ENCODE measurements at regions not wholly inside any gene's neighbourhood (a gene's known extent, or its start where the extent isn't known, plus 50 kb on each side); places are given as distances from the start of the nearest gene placed in this dataset.

DNA sequence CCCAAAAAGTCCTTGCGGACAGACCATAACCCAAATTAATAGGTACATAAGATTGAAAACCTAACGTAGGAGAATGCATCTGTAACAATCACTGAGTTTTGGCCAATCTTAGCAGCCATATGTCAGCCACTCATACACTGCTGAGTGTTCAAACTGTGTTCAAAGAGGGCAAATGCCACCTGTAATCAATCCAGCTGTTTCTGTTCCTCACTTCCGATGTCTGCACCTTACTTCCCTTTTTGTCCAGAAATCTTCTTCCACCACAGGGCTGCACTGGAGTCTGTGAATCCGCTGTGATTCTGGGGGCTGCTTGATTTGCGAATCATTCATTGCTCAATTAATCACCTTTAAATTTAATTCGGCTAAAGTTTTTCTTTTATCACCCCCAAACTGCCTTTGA is 263.9 kb downstream of the ICE1 start:
- TF ChIP-seq, protein P1, sequence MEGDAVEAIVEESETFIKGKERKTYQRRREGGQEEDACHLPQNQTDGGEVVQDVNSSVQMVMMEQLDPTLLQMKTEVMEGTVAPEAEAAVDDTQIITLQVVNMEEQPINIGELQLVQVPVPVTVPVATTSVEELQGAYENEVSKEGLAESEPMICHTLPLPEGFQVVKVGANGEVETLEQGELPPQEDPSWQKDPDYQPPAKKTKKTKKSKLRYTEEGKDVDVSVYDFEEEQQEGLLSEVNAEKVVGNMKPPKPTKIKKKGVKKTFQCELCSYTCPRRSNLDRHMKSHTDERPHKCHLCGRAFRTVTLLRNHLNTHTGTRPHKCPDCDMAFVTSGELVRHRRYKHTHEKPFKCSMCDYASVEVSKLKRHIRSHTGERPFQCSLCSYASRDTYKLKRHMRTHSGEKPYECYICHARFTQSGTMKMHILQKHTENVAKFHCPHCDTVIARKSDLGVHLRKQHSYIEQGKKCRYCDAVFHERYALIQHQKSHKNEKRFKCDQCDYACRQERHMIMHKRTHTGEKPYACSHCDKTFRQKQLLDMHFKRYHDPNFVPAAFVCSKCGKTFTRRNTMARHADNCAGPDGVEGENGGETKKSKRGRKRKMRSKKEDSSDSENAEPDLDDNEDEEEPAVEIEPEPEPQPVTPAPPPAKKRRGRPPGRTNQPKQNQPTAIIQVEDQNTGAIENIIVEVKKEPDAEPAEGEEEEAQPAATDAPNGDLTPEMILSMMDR (IDR thresholded peaks at IDR 0.05; ENCODE audit: insufficient read depth, low read length, missing control alignments), result no peak
- no peak for DNase-seq (ENCODE audit: low read depth, low spot score)
- CTCF ChIA-PET, result no interaction called here
- H3K4me3 ChIP-seq (ENCODE audit: low read depth, low read length), result no peak overlapping the region
- POLR2A ChIA-PET, result no interaction called here

DNA sequence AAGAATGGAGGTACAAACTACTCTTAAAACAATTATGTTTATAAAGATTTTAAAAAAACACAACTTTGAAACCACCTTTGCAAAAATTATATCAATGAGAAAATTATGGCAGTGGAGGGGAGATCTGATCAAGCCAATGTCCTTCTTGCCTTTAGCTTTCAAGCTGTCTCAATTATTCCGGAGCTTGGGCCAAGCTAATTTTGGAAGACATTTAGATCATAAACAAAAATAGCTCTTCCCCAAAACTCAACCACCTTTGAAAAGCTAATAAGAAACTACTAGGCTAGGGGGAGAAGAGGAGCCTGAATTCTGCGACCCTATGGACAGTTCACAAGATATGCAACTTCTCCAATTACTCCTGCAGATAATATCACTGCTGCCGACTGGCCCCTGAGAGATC is 263.3 kb downstream of the ICE1 start:
- H3K4me3 ChIP-seq (ENCODE audit: low read depth, low read length), result no peak overlapping the region
- ChIA-PET CTCF (no interaction called here), POLR2A (no interaction called here)
- DNase-seq (ENCODE audit: low read depth, low spot score), result no peak
- TF ChIP-seq, protein P1 (IDR thresholded peaks at IDR 0.05; ENCODE audit: insufficient read depth, low read length, missing control alignments), result no peak

DNA sequence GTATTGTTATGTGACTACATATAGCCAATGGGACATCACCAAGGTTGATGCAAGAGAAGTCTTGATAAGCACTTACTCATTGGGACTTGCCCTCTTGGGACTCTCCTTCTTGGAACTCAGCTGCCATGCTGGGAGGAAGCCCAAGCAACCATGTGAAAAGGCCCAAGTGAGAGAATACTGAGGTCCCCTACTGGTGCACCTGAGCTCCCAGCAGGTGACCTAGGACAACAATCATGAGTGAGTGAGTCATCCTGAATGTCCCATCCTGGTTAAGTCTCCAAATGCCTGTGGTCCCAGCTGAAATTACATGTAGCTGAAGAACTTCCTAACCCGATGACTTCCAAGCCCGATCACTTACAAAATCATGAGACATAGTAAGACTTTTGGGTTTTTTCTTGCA is 260.7 kb downstream of the ICE1 start:
- TF ChIP-seq, protein P1 (IDR thresholded peaks at IDR 0.05; ENCODE audit: insufficient read depth, low read length, missing control alignments), result no peak
- ChIA-PET CTCF (no interaction called here), POLR2A (no interaction called here)
- H3K4me3 ChIP-seq (ENCODE audit: low read depth, low read length), result no peak overlapping the region
- DNase-seq (ENCODE audit: low read depth, low spot score), result no peak

DNA sequence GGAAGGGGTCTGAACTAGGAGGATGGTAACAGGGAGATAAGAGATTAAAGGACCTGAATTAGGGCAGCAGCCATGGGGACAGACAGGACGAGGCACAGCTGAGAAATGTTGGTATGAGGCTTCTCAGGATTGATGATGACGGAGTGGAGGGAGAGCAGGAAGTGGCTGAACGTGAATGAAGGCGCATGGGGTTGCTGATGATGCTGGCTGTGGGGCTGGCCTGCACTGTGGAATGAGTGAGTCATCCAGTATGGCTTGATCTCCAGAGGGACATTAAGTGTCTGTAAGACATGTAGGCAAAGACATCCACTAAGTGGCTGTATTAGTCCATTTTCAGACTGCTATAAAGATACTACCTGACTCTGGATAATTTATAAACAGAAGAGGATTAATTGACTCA is 256.4 kb downstream of the ICE1 start:
- CTCF ChIA-PET, result no interaction called here
- TF ChIP-seq, protein P1 (IDR thresholded peaks at IDR 0.05; ENCODE audit: insufficient read depth, low read length, missing control alignments), result no peak
- no peak overlapping the region for H3K4me3 ChIP-seq (ENCODE audit: low read depth, low read length)
- no peak for DNase-seq (ENCODE audit: low read depth, low spot score)
- POLR2A ChIA-PET, result no interaction called here

DNA sequence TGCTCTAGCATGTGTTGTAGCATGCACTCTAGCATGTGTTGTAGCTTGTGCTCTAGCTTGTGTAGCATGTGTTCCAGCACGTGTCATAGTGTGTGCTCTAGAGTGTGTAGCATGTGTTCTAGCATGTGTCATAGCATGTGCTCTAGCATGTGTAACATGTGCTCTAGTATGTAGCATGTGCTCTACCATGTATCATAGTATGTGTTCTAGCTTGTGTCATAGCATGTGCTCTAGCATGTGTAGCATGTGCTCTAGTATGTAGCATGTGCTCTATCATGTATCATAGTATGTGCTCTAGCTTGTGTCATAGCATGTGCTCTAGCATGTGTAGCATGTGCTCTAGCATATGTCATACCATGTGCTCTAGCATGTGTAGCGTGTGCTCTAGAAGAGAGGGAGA is 255.3 kb downstream of the ICE1 start:
- ChIA-PET POLR2A (no interaction called here), CTCF (no interaction called here)
- H3K4me3 ChIP-seq (ENCODE audit: low read depth, low read length), result no peak overlapping the region
- TF ChIP-seq, protein P1 (IDR thresholded peaks at IDR 0.05; ENCODE audit: insufficient read depth, low read length, missing control alignments), result no peak
- DNase-seq (ENCODE audit: low read depth, low spot score), result no peak

DNA sequence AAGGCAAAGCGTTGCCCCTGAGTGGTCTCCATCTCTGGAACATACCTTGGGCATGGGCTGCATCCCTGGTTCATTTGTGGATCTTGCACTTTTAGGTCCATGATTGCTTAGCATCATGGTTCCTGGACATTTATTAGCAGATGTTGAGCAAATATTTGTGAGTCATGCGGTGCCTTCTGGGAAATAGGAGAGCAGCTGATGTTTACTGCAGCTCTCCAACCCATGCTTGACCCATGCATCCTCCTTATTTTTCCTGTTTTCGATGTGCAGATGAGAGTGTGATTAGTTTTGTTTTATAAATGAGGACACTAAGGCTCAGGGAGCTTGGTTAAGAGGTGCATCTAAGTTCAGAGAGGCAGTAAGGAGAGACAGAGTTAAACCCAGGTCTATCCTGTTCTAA is 253.7 kb downstream of the ICE1 start:
- CTCF ChIA-PET, result no interaction called here
- TF ChIP-seq, protein P1 (IDR thresholded peaks at IDR 0.05; ENCODE audit: insufficient read depth, low read length, missing control alignments), result no peak
- no peak for DNase-seq (ENCODE audit: low read depth, low spot score)
- POLR2A ChIA-PET, result no interaction called here
- H3K4me3 ChIP-seq (ENCODE audit: low read depth, low read length), result no peak overlapping the region

Measured in AG04449 (cell line).